OCI-LY7 (cell line): ENCODE measurements at regions not wholly inside any gene's neighbourhood (a gene's known extent, or its start where the extent isn't known, plus 50 kb on each side); places are given as distances from the start of the nearest gene placed in this dataset.

Experiments used
- BruUV-seq: library from RNA; stranded (reverse); fragments of 400-500 nt; replicated peaks from 2 replicates; lab custom pipeline; 2021; lab: Mats Ljungman, UMichigan
- CTCF ChIA-PET: fragments of 300-600 bp; sonication (Branson Sonifier 250); formaldehyde crosslinking; loops from one replicate; lab custom pipeline; 2022; ENCODE audit warnings: antibody characterized with exemption; ENCODE audit not compliant: unreplicated experiment; lab: Charles Lee
- POLR2A ChIA-PET: fragments of 300-600 bp; sonication (Branson Sonifier 250); formaldehyde crosslinking; loops from one replicate; lab custom pipeline; 2022; ENCODE audit warnings: antibody characterized with exemption; lab: Charles Lee
- DNase-seq: peaks from one replicate; pipeline ENCODE4 v3.0.0-alpha.2; 2015; ENCODE audit warnings: low spot score
- H2AFZ ChIP-seq: fragments of 200-600 bp; sonication (generic), shearing (Covaris generic); 2 replicates; pipeline ENCODE4 v1.6.1; 2014; ENCODE audit warnings: mild to moderate bottlenecking, antibody characterized with exemption, low read length, moderate library complexity
- H3K27ac ChIP-seq: fragments of 200-600 bp; sonication (generic); 2 replicates; pipeline ENCODE4 v1.5.1; 2014; ENCODE audit warnings: mixed run types, low read depth, mild to moderate bottlenecking, moderate library complexity, low read length, inconsistent platforms; ENCODE audit not compliant: poor library complexity, severe bottlenecking
- H3K36me3 ChIP-seq: fragments of 200-600 bp; sonication (generic); 2 replicates; pipeline ENCODE4 v1.6.1; 2014; ENCODE audit warnings: mild to moderate bottlenecking, antibody characterized with exemption, low read length, moderate library complexity, mixed read lengths; ENCODE audit not compliant: insufficient read depth
- H3K4me1 ChIP-seq: fragments of 200-600 bp; sonication (generic); 2 replicates; pipeline ENCODE4 v1.5.1; 2014; ENCODE audit warnings: mild to moderate bottlenecking, low read length; ENCODE audit not compliant: insufficient read depth, poor library complexity, severe bottlenecking
- H3K4me2 ChIP-seq: fragments of 200-600 bp; sonication (generic); 2 replicates; pipeline ENCODE4 v1.6.1; 2014; ENCODE audit warnings: mild to moderate bottlenecking, low read length
- H3K4me3 ChIP-seq: fragments of 200-600 bp; sonication (generic); 2 replicates; pipeline ENCODE4 v1.5.1; 2014; ENCODE audit warnings: mild to moderate bottlenecking, low read depth, low read length; ENCODE audit not compliant: poor library complexity, severe bottlenecking
- H3K79me2 ChIP-seq: fragments of 200-600 bp; sonication (generic); 2 replicates; pipeline ENCODE4 v1.6.1; 2016; ENCODE audit warnings: low read depth, mild to moderate bottlenecking, low read length, moderate library complexity, mixed read lengths; ENCODE audit not compliant: insufficient read depth
- H3K9me2 ChIP-seq: fragments of 200-600 bp; sonication (generic); 2 replicates; pipeline ENCODE4 v1.6.1; 2016; ENCODE audit warnings: mild to moderate bottlenecking, low read length, mixed read lengths; ENCODE audit not compliant: insufficient read depth
- H3K9me3 ChIP-seq: fragments of 200-600 bp; sonication (generic); 2 replicates; pipeline ENCODE4 v1.6.1; 2014; ENCODE audit warnings: mild to moderate bottlenecking, mixed run types, low read length, mixed read lengths
- H4K20me1 ChIP-seq: fragments of 200-600 bp; sonication (generic); 2 replicates; pipeline ENCODE4 v1.6.1; 2014; ENCODE audit warnings: mild to moderate bottlenecking, antibody characterized with exemption, low read length, moderate library complexity, mixed read lengths; ENCODE audit not compliant: insufficient read depth
- EZH2phosphoT487 ChIP-seq: fragments of 200-600 bp; sonication (generic); IDR thresholded peaks from 2 replicates; pipeline ENCODE4 v1.6.1; 2018; ENCODE audit warnings: low read depth, borderline replicate concordance, mild to moderate bottlenecking, mixed run types, antibody characterized with exemption, low read length, moderate library complexity, mixed read lengths
- intact Hi-C: fragments of 100-400 bp; cut with micrococcal nuclease; formaldehyde crosslinking; loops from one replicate; pipeline ENCODE4 v1.10.0; 2022; ENCODE audit not compliant: unreplicated experiment
- TF ChIP-seq, protein P1 (sequence below): fragments of 200-600 bp; sonication (generic); conservative IDR thresholded peaks from 2 replicates; pipeline ENCODE4 v1.5.1; 2014; ENCODE audit warnings: mild to moderate bottlenecking, antibody characterized with exemption, low read length, moderate library complexity, mixed read lengths

- Histone ChIP-seq H3K9me2 (no peaks in the 10 kb centered on the region), H3K4me3 (no peak overlapping the region), H3K4me2 (no peak overlapping the region), H3K79me2 (no peaks in the 10 kb centered on the region), H3K9me3 (no peaks in the 10 kb centered on the region), H4K20me1 (no peaks in the 10 kb centered on the region), H2AFZ (no peak overlapping the region), H3K4me1 (no peaks in the 10 kb centered on the region), H3K36me3 (no peaks in the 10 kb centered on the region), H3K27ac (no peak overlapping the region)
- intact Hi-C loops = no loop called here
- CTCF ChIA-PET = no interaction called here
- TF ChIP-seq, protein P1, sequence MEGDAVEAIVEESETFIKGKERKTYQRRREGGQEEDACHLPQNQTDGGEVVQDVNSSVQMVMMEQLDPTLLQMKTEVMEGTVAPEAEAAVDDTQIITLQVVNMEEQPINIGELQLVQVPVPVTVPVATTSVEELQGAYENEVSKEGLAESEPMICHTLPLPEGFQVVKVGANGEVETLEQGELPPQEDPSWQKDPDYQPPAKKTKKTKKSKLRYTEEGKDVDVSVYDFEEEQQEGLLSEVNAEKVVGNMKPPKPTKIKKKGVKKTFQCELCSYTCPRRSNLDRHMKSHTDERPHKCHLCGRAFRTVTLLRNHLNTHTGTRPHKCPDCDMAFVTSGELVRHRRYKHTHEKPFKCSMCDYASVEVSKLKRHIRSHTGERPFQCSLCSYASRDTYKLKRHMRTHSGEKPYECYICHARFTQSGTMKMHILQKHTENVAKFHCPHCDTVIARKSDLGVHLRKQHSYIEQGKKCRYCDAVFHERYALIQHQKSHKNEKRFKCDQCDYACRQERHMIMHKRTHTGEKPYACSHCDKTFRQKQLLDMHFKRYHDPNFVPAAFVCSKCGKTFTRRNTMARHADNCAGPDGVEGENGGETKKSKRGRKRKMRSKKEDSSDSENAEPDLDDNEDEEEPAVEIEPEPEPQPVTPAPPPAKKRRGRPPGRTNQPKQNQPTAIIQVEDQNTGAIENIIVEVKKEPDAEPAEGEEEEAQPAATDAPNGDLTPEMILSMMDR = no peak
- no peak for TF ChIP-seq EZH2phosphoT487
- POLR2A ChIA-PET = no interaction called here
- DNase-seq = no peak
- BruUV-seq = no TSS peak
Observed at GRCh38 chr1:232139444-232139843, 490.5 kb downstream of the SIPA1L2 start.

- Histone ChIP-seq H3K36me3 (no peaks in the 10 kb centered on the region), H2AFZ (no peak overlapping the region), H3K4me1 (no peaks in the 10 kb centered on the region), H3K27ac (no peak overlapping the region), H3K9me2 (no peaks in the 10 kb centered on the region), H3K9me3 (no peaks in the 10 kb centered on the region), H3K79me2 (no peaks in the 10 kb centered on the region), H3K4me3 (no peak overlapping the region), H3K4me2 (no peak overlapping the region), H4K20me1 (no peaks in the 10 kb centered on the region)
- no peak for DNase-seq
- intact Hi-C loops = no loop called here
- ChIA-PET POLR2A (interaction anchor here (0.7 kb wide), 2 partner anchors 222 to 720 kb away, joined by 3 to 6 read pairs; no protein-coding TSS in a partner anchor), CTCF (no interaction called here)
- BruUV-seq = no TSS peak
- TF ChIP-seq, protein P1 = no peak
- TF ChIP-seq EZH2phosphoT487 = no peak
Observed at GRCh38 chr1:232138044-232138443, 491.9 kb downstream of the SIPA1L2 start.

GRCh38 chr1:232137066-232137465 lies 492.9 kb downstream of the SIPA1L2 start:
- Histone ChIP-seq H3K4me3 (no peak overlapping the region), H4K20me1 (no peaks in the 10 kb centered on the region), H3K36me3 (no peaks in the 10 kb centered on the region), H3K79me2 (no peaks in the 10 kb centered on the region), H3K27ac (no peak overlapping the region), H3K4me2 (no peak overlapping the region), H3K9me2 (no peaks in the 10 kb centered on the region), H2AFZ (no peak overlapping the region), H3K9me3 (no peaks in the 10 kb centered on the region), H3K4me1 (no peaks in the 10 kb centered on the region)
- POLR2A ChIA-PET = no interaction called here
- CTCF ChIA-PET = no interaction called here
- no peak for TF ChIP-seq EZH2phosphoT487
- TF ChIP-seq, protein P1 = no peak
- intact Hi-C loops = no loop called here
- no peak for DNase-seq
- no TSS peak for BruUV-seq
